Activated B cell treated with CpG ODN at 0.5 μM for 24 hours (primary cell): ENCODE measurements at regions not wholly inside any gene's neighbourhood (a gene's known extent, or its start where the extent isn't known, plus 50 kb on each side); places are given as distances from the start of the nearest gene placed in this dataset.

ENCODE experiments used
- ATAC-seq: fragments of 200-7000 bp; cut with Tn5 transposase; one replicate; pipeline ENCODE4 v1.10.0; 2021; ENCODE audit warnings: low read depth, mild to moderate bottlenecking, moderate library complexity
- CTCF ChIA-PET: fragments of 350-600 bp; sonication (Branson Sonifier 250); formaldehyde crosslinking; loops from one replicate; lab custom pipeline; 2021; ENCODE audit warnings: antibody characterized with exemption; lab: Charles Lee
- POLR2A ChIA-PET: fragments of 350-600 bp; sonication (Branson Sonifier 250); formaldehyde crosslinking; loops from one replicate; lab custom pipeline; 2021; ENCODE audit warnings: antibody characterized with exemption; lab: Charles Lee
- DNase-seq: peaks from one replicate; pipeline ENCODE4 v3.0.0; 2022
- H3K27ac Mint-ChIP-seq: one replicate; pipeline ENCODE4 v1.8.0; 2020; ENCODE audit warnings: mixed read lengths
- H3K27me3 Mint-ChIP-seq: one replicate; pipeline ENCODE4 v1.8.0; 2021; ENCODE audit warnings: mixed read lengths
- H3K36me3 Mint-ChIP-seq: one replicate; pipeline ENCODE4 v1.8.0; 2021; ENCODE audit warnings: low read depth, mixed read lengths
- H3K4me1 Mint-ChIP-seq: one replicate; pipeline ENCODE4 v1.8.0; 2021; ENCODE audit warnings: mixed read lengths
- H3K4me3 Mint-ChIP-seq: one replicate; pipeline ENCODE4 v1.8.0; 2020; ENCODE audit warnings: mild to moderate bottlenecking, mixed read lengths
- H3K9me3 Mint-ChIP-seq: one replicate; pipeline ENCODE4 v1.8.0; 2020; ENCODE audit warnings: mixed read lengths
- intact Hi-C: fragments of 100-400 bp; cut with micrococcal nuclease; formaldehyde crosslinking; loops from one replicate; pipeline ENCODE4 v1.15.1; 2024
- TF ChIP-seq, protein P1 (sequence below): fragments of 200-600 bp; IDR thresholded peaks from one replicate; pipeline ENCODE4 v1.8.0; 2022; ENCODE audit warnings: antibody characterized with exemption, mild to moderate bottlenecking

DNA sequence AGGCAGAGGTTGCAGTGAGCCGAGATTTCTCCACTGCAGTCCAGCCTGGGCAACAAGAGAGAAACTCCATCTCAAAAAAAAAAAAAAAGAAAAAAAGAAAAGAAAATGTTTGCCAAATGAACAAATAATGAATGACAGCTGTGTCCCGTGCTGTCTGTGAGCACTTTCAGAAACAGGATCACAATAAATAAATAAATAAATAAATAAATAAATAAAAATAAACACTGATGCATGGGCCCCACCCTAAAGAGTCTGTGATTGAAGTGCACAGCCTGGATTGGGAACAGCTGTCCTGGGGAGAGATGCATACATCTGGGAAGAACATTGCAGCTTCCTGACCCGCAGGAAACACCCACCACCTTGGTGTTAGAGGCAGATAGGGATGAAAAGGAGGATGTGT, 123.6 kb downstream of the NPTX2 start:
- Mint-ChIP-seq H3K4me3 (no peak overlapping the region), H3K4me1 (no peaks in the 10 kb centered on the region), H3K27me3 (peaks cover 5% of the 10 kb centered on the region), H3K27ac (no peak overlapping the region), H3K9me3 (peaks cover 2% of the 10 kb centered on the region), H3K36me3 (no peaks in the 10 kb centered on the region)
- intact Hi-C loops, result no loop called here
- ChIA-PET CTCF (no interaction called here), POLR2A (no interaction called here)
- TF ChIP-seq, protein P1, sequence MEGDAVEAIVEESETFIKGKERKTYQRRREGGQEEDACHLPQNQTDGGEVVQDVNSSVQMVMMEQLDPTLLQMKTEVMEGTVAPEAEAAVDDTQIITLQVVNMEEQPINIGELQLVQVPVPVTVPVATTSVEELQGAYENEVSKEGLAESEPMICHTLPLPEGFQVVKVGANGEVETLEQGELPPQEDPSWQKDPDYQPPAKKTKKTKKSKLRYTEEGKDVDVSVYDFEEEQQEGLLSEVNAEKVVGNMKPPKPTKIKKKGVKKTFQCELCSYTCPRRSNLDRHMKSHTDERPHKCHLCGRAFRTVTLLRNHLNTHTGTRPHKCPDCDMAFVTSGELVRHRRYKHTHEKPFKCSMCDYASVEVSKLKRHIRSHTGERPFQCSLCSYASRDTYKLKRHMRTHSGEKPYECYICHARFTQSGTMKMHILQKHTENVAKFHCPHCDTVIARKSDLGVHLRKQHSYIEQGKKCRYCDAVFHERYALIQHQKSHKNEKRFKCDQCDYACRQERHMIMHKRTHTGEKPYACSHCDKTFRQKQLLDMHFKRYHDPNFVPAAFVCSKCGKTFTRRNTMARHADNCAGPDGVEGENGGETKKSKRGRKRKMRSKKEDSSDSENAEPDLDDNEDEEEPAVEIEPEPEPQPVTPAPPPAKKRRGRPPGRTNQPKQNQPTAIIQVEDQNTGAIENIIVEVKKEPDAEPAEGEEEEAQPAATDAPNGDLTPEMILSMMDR, result no peak
- no peak for ATAC-seq
- no peak for DNase-seq

DNA sequence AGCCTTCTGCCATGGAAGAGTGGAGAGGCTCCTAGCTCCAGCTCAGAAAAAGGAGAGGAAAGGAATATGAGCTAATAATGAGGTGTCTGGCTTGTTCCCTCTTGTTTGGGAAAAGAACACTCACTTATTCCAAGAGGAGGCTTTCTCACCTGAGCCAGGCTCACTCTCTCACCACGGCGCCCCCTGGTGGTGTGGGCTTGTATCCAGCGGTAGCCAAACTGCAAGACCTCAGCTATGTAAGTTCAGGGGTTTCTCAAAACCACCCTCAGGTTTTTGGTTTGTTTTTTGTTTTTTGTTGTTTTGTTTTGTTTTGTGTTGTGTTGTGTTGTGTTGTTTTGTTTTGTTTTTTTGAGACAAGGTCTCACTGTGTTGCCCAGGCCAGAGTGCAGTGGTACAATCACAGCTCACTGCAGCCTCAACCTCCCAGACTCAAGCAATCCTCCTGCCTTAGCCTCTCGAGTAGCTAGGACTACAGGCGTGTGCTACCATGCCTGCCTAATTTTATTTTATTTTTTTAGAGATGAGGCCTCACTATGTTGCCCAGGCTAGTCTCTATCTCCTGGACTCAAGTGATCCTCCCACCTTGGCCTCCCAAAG, 124.0 kb downstream of the TMEM130 start:
- Mint-ChIP-seq H3K27ac (no peak overlapping the region), H3K36me3 (no peaks in the 10 kb centered on the region), H3K27me3 (peaks cover 12% of the 10 kb centered on the region), H3K4me1 (no peaks in the 10 kb centered on the region), H3K9me3 (peaks cover 2% of the 10 kb centered on the region), H3K4me3 (no peak overlapping the region)
- ChIA-PET POLR2A (no interaction called here), CTCF (interaction anchor here (0.9 to 1.8 kb wide), 16 partner anchors 10 to 451 kb away, joined by 3 to 14 read pairs (median 4); partner anchors contain the start of gene TRRAP)
- TF ChIP-seq, protein P1, result peak; percentile 87
- intact Hi-C loops, result loop anchor here (1.0 to 5.0 kb wide), 5 partner anchors 96 to 724 kb away; no protein-coding TSS in a partner anchor
- peak; percentile 62 for DNase-seq
- ATAC-seq, result peak; percentile 31

DNA sequence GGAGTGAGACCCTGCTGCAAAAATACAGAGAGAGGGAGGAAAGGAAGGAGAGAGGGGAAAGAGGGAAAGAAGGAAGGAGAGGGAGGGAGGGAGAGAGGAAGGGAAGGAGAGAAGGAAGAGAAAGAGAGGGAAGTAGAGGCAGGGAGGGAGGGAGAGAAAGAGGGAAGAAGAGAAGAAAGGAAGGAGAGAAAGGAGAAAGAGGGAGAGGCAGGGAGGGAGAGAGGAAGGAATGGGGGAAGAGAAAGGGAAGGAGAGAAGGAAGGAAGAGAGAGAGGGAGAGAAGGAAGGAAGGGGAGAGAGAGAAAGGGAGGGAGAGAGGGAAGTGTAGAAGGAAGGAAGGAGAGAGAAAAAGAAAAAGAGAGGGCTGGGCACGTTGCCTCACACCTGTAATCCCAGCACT, 121.7 kb downstream of the TMEM130 start:
- Mint-ChIP-seq H3K27ac (no peak overlapping the region), H3K4me3 (no peak overlapping the region), H3K27me3 (peaks cover 10% of the 10 kb centered on the region), H3K36me3 (no peaks in the 10 kb centered on the region), H3K9me3 (peaks cover 2% of the 10 kb centered on the region), H3K4me1 (no peaks in the 10 kb centered on the region)
- no peak for ATAC-seq
- TF ChIP-seq, protein P1, result no peak
- POLR2A ChIA-PET, result no interaction called here
- CTCF ChIA-PET, result no interaction called here
- intact Hi-C loops, result loop anchor here (5.0 kb wide), 3 partner anchors 94 to 726 kb away; no protein-coding TSS in a partner anchor
- no peak for DNase-seq

DNA sequence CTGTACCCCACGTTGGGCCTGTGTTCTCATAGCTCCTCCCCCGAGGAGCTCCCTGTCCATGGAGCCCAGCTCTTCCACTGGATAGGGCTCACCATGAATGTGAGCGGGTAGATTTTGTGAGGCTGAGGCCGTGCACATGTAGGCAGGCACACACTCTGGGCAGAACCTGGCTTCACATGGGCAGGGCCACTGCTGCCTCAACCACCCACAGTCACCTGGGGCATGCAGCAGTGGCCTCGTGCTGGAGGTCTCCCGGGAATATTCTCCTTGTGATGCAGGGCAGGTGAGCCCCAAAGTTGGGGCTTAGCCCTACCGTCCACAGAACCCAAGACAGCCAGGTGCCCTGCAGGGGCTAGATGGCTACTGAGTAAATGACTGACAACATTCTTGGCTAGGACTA, 116.6 kb downstream of the TMEM130 start:
- Mint-ChIP-seq H3K27me3 (peaks cover 6% of the 10 kb centered on the region), H3K9me3 (no peaks in the 10 kb centered on the region), H3K4me1 (no peaks in the 10 kb centered on the region), H3K27ac (no peak overlapping the region), H3K4me3 (no peak overlapping the region), H3K36me3 (no peaks in the 10 kb centered on the region)
- intact Hi-C loops, result no loop called here
- ATAC-seq (no peak), DNase-seq (no peak)
- ChIA-PET POLR2A (no interaction called here), CTCF (no interaction called here)
- TF ChIP-seq, protein P1, result no peak

DNA sequence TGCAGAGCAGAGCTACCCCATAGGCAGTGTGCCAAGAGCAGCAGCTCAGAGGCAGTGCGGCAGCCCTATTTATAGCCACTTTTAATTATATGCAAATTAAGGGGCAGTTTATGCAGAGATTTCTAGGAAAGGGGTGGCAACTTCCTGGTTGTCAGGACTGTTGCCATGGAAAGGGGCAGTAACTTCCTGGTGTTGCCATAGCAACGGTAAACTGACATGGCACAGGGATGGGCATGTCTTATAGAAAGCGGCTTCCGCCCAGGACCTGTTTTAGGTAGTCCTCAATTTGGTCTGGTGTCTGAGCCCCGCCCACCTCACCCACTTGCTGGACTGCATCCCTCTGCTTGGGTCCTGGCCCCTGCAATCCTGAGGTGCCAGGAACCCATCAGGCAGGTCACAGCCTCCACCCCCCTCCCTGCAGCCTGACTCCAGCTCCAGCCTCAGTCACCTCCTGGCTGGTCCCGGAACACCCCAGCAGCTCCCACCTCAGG, 115.8 kb downstream of the TMEM130 start:
- H3K9me3 Mint-ChIP-seq, result no peaks in the 10 kb centered on the region
- H3K27ac Mint-ChIP-seq, result no peak overlapping the region
- no peak for DNase-seq
- ChIA-PET POLR2A (no interaction called here), CTCF (no interaction called here)
- intact Hi-C loops, result no loop called here
- no peaks in the 10 kb centered on the region for H3K36me3 Mint-ChIP-seq
- H3K27me3 Mint-ChIP-seq, result peaks cover 2% of the 10 kb centered on the region
- TF ChIP-seq, protein P1, result no peak
- no peak overlapping the region for H3K4me3 Mint-ChIP-seq
- H3K4me1 Mint-ChIP-seq, result no peaks in the 10 kb centered on the region
- ATAC-seq, result no peak
